ENCODE measurements at regions not wholly inside any gene's neighbourhood (a gene's known extent, or its start where the extent isn't known, plus 50 kb on each side); places are given as distances from the start of the nearest gene placed in this dataset.
A peak's percentile ranks its signal among the peaks of the same experiment; 100 is the strongest.

GRCh38 chr2:104762031-104762430 is 91.9 kb upstream of the POU3F3 start:
- Histone ChIP-seq H3K4me3 (no peak overlapping the region), H3K27me3 (no peaks in the 10 kb centered on the region)

GRCh38 chr2:104766683-104767082 is 87.2 kb upstream of the POU3F3 start:
- no peak overlapping the region for H3K4me2 ChIP-seq
- H3K27me3 ChIP-seq, result no peaks in the 10 kb centered on the region
- H3K4me3 ChIP-seq, result no peak overlapping the region
- TF ChIP-seq Cebpa-rat (IDR thresholded peaks at IDR 0.05), result no peak
- no peaks in the 10 kb centered on the region for H3K36me3 ChIP-seq
- peaks cover 0 to 18% (median 0%) of the 10 kb centered on the region in 10 experiments; a peak in 5 of 20 replicates for H3K4me1 ChIP-seq
- H3K9me3 ChIP-seq (replicated peaks in 1 of 11), result peaks cover 0 to 21% (median 10%) of the 10 kb centered on the region in 11 experiments; a peak in 14 of 22 replicates
- H3K9ac ChIP-seq, result no peak overlapping the region
- H4K20me1 ChIP-seq, result no peaks in the 10 kb centered on the region
- no peak overlapping the region for H3K27ac ChIP-seq

More at GRCh38 chr2:104762031-104762430, 91.9 kb upstream of the POU3F3 start:
- Histone ChIP-seq H3K27ac (no peak overlapping the region), H3K4me1 (no peaks in the 10 kb centered on the region), H4K20me1 (no peaks in the 10 kb centered on the region), H3K36me3 (no peaks in the 10 kb centered on the region), H3K9me3 (replicated peaks in 1 of 11) (no peaks in the 10 kb centered on the region), H3K4me2 (no peak overlapping the region), H3K9ac (no peak overlapping the region)
- no peak for TF ChIP-seq Cebpa-rat (IDR thresholded peaks at IDR 0.05)

- H3K9ac ChIP-seq, result no peak overlapping the region
- H4K20me1 ChIP-seq, result no peaks in the 10 kb centered on the region
- H3K27me3 ChIP-seq, result no peaks in the 10 kb centered on the region
- no peak overlapping the region for H3K4me3 ChIP-seq
- no peaks in the 10 kb centered on the region for H3K36me3 ChIP-seq
- peaks cover 0 to 21% (median 10%) of the 10 kb centered on the region in 11 experiments; a peak in 14 of 22 replicates for H3K9me3 ChIP-seq (replicated peaks in 1 of 11)
- H3K4me1 ChIP-seq, result peaks cover 0 to 38% (median 0%) of the 10 kb centered on the region in 10 experiments; a peak in 7 of 20 replicates
- H3K27ac ChIP-seq, result peak overlapping the region in 1 of 11 experiments; percentile 21; a peak in 1 of 22 replicates
- H3K4me2 ChIP-seq, result peak overlapping the region in 2 of 11 experiments; percentile 51 to 55; a peak in 4 of 22 replicates
- no peak for TF ChIP-seq Cebpa-rat (IDR thresholded peaks at IDR 0.05)
Measured at GRCh38 chr2:104768694-104769093, 85.2 kb upstream of the POU3F3 start.

GRCh38 chr2:104769096-104769495 is 84.8 kb upstream of the POU3F3 start:
- no peaks in the 10 kb centered on the region for H3K27me3 ChIP-seq
- no peak for TF ChIP-seq Cebpa-rat (IDR thresholded peaks at IDR 0.05)
- H3K36me3 ChIP-seq, result no peaks in the 10 kb centered on the region
- peaks cover 0 to 21% (median 10%) of the 10 kb centered on the region in 11 experiments; a peak in 14 of 22 replicates for H3K9me3 ChIP-seq (replicated peaks in 1 of 11)
- H3K9ac ChIP-seq, result no peak overlapping the region
- peak overlapping the region in 1 of 11 experiments; percentile 21; a peak in 1 of 22 replicates for H3K27ac ChIP-seq
- peak overlapping the region in 2 of 11 experiments; percentile 51 to 55; a peak in 5 of 22 replicates for H3K4me2 ChIP-seq
- H3K4me3 ChIP-seq, result no peak overlapping the region
- H3K4me1 ChIP-seq, result peaks cover 0 to 42% (median 0%) of the 10 kb centered on the region in 10 experiments; a peak in 7 of 20 replicates
- no peaks in the 10 kb centered on the region for H4K20me1 ChIP-seq

GRCh38 chr2:104772996-104773395 is 80.9 kb upstream of the POU3F3 start:
- Histone ChIP-seq H3K4me2 (peak overlapping the region in 4 of 11 experiments; percentile 4 to 62 (median 51); a peak in 6 of 22 replicates), H3K4me3 (no peak overlapping the region), H3K4me1 (peaks cover 0 to 50% (median 0%) of the 10 kb centered on the region in 10 experiments; a peak in 7 of 20 replicates), H3K36me3 (no peaks in the 10 kb centered on the region), H3K27me3 (no peaks in the 10 kb centered on the region), H3K27ac (peak overlapping the region in 4 of 11 experiments; percentile 7 to 43 (median 32); a peak in 5 of 22 replicates), H4K20me1 (no peaks in the 10 kb centered on the region), H3K9ac (no peak overlapping the region), H3K9me3 (replicated peaks in 1 of 11) (peaks cover 0 to 21% (median 10%) of the 10 kb centered on the region in 11 experiments; a peak in 14 of 22 replicates)
- TF ChIP-seq Cebpa-rat (IDR thresholded peaks at IDR 0.05), result no peak

- H3K27ac ChIP-seq, result no peak overlapping the region
- H3K4me2 ChIP-seq, result no peak overlapping the region
- H3K4me3 ChIP-seq, result no peak overlapping the region
- H3K4me1 ChIP-seq, result peaks cover 0 to 37% (median 0%) of the 10 kb centered on the region in 10 experiments; a peak in 7 of 20 replicates
- H3K9me3 ChIP-seq (replicated peaks in 1 of 11), result peaks cover 0 to 19% (median 10%) of the 10 kb centered on the region in 11 experiments; a peak in 14 of 22 replicates
- TF ChIP-seq Cebpa-rat (IDR thresholded peaks at IDR 0.05), result no peak
- H3K9ac ChIP-seq, result no peak overlapping the region
- no peaks in the 10 kb centered on the region for H3K27me3 ChIP-seq
- H4K20me1 ChIP-seq, result no peaks in the 10 kb centered on the region
- H3K36me3 ChIP-seq, result no peaks in the 10 kb centered on the region
Measured at GRCh38 chr2:104774631-104775030, 79.3 kb upstream of the POU3F3 start.

- Histone ChIP-seq H3K9me3 (replicated peaks in 1 of 11) (no peaks in the 10 kb centered on the region), H3K4me2 (no peak overlapping the region), H3K36me3 (no peaks in the 10 kb centered on the region), H3K27ac (no peak overlapping the region), H3K4me1 (peaks cover 0 to 52% (median 0%) of the 10 kb centered on the region in 10 experiments; a peak in 8 of 20 replicates), H3K9ac (no peak overlapping the region), H4K20me1 (no peaks in the 10 kb centered on the region), H3K4me3 (no peak overlapping the region), H3K27me3 (no peaks in the 10 kb centered on the region)
- TF ChIP-seq Cebpa-rat (IDR thresholded peaks at IDR 0.05), result no peak
Measured at GRCh38 chr2:104777721-104778120, 76.2 kb upstream of the POU3F3 start.

GRCh38 chr2:104781151-104781550 is 72.8 kb upstream of the POU3F3 start:
- Histone ChIP-seq H3K36me3 (no peaks in the 10 kb centered on the region), H3K9ac (no peak overlapping the region), H3K4me1 (peaks cover 0 to 37% (median 0%) of the 10 kb centered on the region in 10 experiments; a peak in 7 of 20 replicates), H3K9me3 (replicated peaks in 1 of 11) (no peaks in the 10 kb centered on the region), H3K4me2 (peak overlapping the region in 4 of 11 experiments; percentile 2 to 65 (median 38); a peak in 4 of 22 replicates), H4K20me1 (no peaks in the 10 kb centered on the region), H3K27me3 (no peaks in the 10 kb centered on the region), H3K4me3 (no peak overlapping the region), H3K27ac (peak overlapping the region in 4 of 11 experiments; percentile 4 to 58 (median 14); a peak in 5 of 22 replicates)
- no peak for TF ChIP-seq Cebpa-rat (IDR thresholded peaks at IDR 0.05)

- H3K9ac ChIP-seq, result no peak overlapping the region
- H3K4me3 ChIP-seq, result no peak overlapping the region
- H3K9me3 ChIP-seq (replicated peaks in 1 of 11), result no peaks in the 10 kb centered on the region
- no peak overlapping the region for H3K27ac ChIP-seq
- no peaks in the 10 kb centered on the region for H4K20me1 ChIP-seq
- TF ChIP-seq Cebpa-rat (IDR thresholded peaks at IDR 0.05), result no peak
- H3K27me3 ChIP-seq, result no peaks in the 10 kb centered on the region
- no peak overlapping the region for H3K4me2 ChIP-seq
- H3K36me3 ChIP-seq, result no peaks in the 10 kb centered on the region
- H3K4me1 ChIP-seq, result peaks cover 0 to 39% (median 0%) of the 10 kb centered on the region in 10 experiments; a peak in 7 of 20 replicates
Measured at GRCh38 chr2:104784264-104784663, 69.7 kb upstream of the POU3F3 start.

Measured in BLaER1 treated with 17β-estradiol and CSF1 and Interleukin-3, amounts not matched to agents 10 nM and 100 nM (cell line).